ENCODE measurements at regions not wholly inside any gene's neighbourhood (a gene's known extent, or its start where the extent isn't known, plus 50 kb on each side); places are given as distances from the start of the nearest gene placed in this dataset.

- H3K4me1 ChIP-seq (ENCODE audit: low read length) = no peaks in the 10 kb centered on the region
- H4K20me1 ChIP-seq (ENCODE audit: insufficient read depth, low read length) = no peaks in the 10 kb centered on the region
- no peak for DNase-seq
- H3K4me2 ChIP-seq (ENCODE audit: low read depth, low read length) = no peak overlapping the region
- H3K9me3 ChIP-seq (replicated peaks; ENCODE audit: insufficient read depth, low read length) = no peaks in the 10 kb centered on the region
- TF ChIP-seq CTCF (IDR thresholded peaks at IDR 0.05; ENCODE audit: low read length) = no peak
- no peak for TF ChIP-seq EZH2phosphoT487 (IDR thresholded peaks at IDR 0.05; ENCODE audit: low read length)
- H3K79me2 ChIP-seq (ENCODE audit: low read length) = no peaks in the 10 kb centered on the region
- no peak overlapping the region for H3K4me3 ChIP-seq (ENCODE audit: low read length)
- no peak overlapping the region for H3K27ac ChIP-seq (ENCODE audit: low read length)
- H3K27me3 ChIP-seq (replicated peaks; ENCODE audit: insufficient read depth, low read length) = no peaks in the 10 kb centered on the region
- H3K9me2 ChIP-seq (replicated peaks; ENCODE audit: insufficient read depth, low read length) = no peaks in the 10 kb centered on the region
- no peak overlapping the region for H2AFZ ChIP-seq (ENCODE audit: low read length)
- H3K9ac ChIP-seq (ENCODE audit: low read length) = no peak overlapping the region
- H3F3A ChIP-seq (ENCODE audit: insufficient read depth, low read length) = no peaks in the 10 kb centered on the region
- H3K36me3 ChIP-seq (replicated peaks; ENCODE audit: insufficient read depth, low read length) = no peaks in the 10 kb centered on the region
These were observed 444.2 kb upstream of the CYLC2 start for GRCh38 chr9:102550886-102551285.

GRCh38 chr9:102550266-102550665, 444.9 kb upstream of the CYLC2 start:
- no peak overlapping the region for H3K27ac ChIP-seq (ENCODE audit: low read length)
- DNase-seq = no peak
- H3K4me3 ChIP-seq (ENCODE audit: low read length) = no peak overlapping the region
- no peaks in the 10 kb centered on the region for H3K27me3 ChIP-seq (replicated peaks; ENCODE audit: insufficient read depth, low read length)
- H4K20me1 ChIP-seq (ENCODE audit: insufficient read depth, low read length) = no peaks in the 10 kb centered on the region
- no peaks in the 10 kb centered on the region for H3K9me2 ChIP-seq (replicated peaks; ENCODE audit: insufficient read depth, low read length)
- H3K36me3 ChIP-seq (replicated peaks; ENCODE audit: insufficient read depth, low read length) = no peaks in the 10 kb centered on the region
- H3K9me3 ChIP-seq (replicated peaks; ENCODE audit: insufficient read depth, low read length) = no peaks in the 10 kb centered on the region
- no peaks in the 10 kb centered on the region for H3F3A ChIP-seq (ENCODE audit: insufficient read depth, low read length)
- H3K79me2 ChIP-seq (ENCODE audit: low read length) = no peaks in the 10 kb centered on the region
- H2AFZ ChIP-seq (ENCODE audit: low read length) = no peak overlapping the region
- no peak overlapping the region for H3K9ac ChIP-seq (ENCODE audit: low read length)
- no peaks in the 10 kb centered on the region for H3K4me1 ChIP-seq (ENCODE audit: low read length)
- TF ChIP-seq CTCF (IDR thresholded peaks at IDR 0.05; ENCODE audit: low read length) (no peak), EZH2 (optimal IDR thresholded peaks at IDR 0.05; ENCODE audit: low read depth, low read length) (no peak), EZH2phosphoT487 (IDR thresholded peaks at IDR 0.05; ENCODE audit: low read length) (no peak)
- H3K4me2 ChIP-seq (ENCODE audit: low read depth, low read length) = no peak overlapping the region

- Histone ChIP-seq H3K9me2 (replicated peaks; ENCODE audit: insufficient read depth, low read length) (no peaks in the 10 kb centered on the region), H4K20me1 (ENCODE audit: insufficient read depth, low read length) (no peaks in the 10 kb centered on the region), H3K27ac (ENCODE audit: low read length) (no peak overlapping the region), H3K4me2 (ENCODE audit: low read depth, low read length) (no peak overlapping the region), H3K9ac (ENCODE audit: low read length) (no peak overlapping the region), H3K27me3 (replicated peaks; ENCODE audit: insufficient read depth, low read length) (no peaks in the 10 kb centered on the region), H3K4me3 (ENCODE audit: low read length) (no peak overlapping the region), H3K9me3 (replicated peaks; ENCODE audit: insufficient read depth, low read length) (no peaks in the 10 kb centered on the region), H3K79me2 (ENCODE audit: low read length) (no peaks in the 10 kb centered on the region), H3K4me1 (ENCODE audit: low read length) (no peaks in the 10 kb centered on the region), H3F3A (ENCODE audit: insufficient read depth, low read length) (no peaks in the 10 kb centered on the region), H2AFZ (ENCODE audit: low read length) (no peak overlapping the region), H3K36me3 (replicated peaks; ENCODE audit: insufficient read depth, low read length) (no peaks in the 10 kb centered on the region)
- TF ChIP-seq EZH2phosphoT487 (IDR thresholded peaks at IDR 0.05; ENCODE audit: low read length) = no peak
- no peak for TF ChIP-seq EZH2 (optimal IDR thresholded peaks at IDR 0.05; ENCODE audit: low read depth, low read length)
- TF ChIP-seq CTCF (IDR thresholded peaks at IDR 0.05; ENCODE audit: low read length) = no peak
- no peak for DNase-seq
These were observed 461.1 kb upstream of the CYLC2 start for GRCh38 chr9:102534031-102534430.
